ENCODE measurements at regions not wholly inside any gene's neighbourhood (a gene's known extent, or its start where the extent isn't known, plus 50 kb on each side); places are given as distances from the start of the nearest gene placed in this dataset.

GRCh38 chr15:70461017-70461416 lies 302.3 kb downstream of the UACA start:
- TF ChIP-seq CTCF (IDR thresholded peaks at IDR 0.05; ENCODE audit: poor library complexity, severe bottlenecking) (no peak), TAF1 (IDR thresholded peaks at IDR 0.05; ENCODE audit: low read depth) (no peak), EP300 (conservative IDR thresholded peaks at IDR 0.05; ENCODE audit: poor library complexity, severe bottlenecking) (no peak), EZH2 (IDR thresholded peaks at IDR 0.05; ENCODE audit: borderline replicate concordance, insufficient read depth, low read length, poor library complexity, severe bottlenecking) (no peak), POLR2AphosphoS5 (IDR thresholded peaks at IDR 0.05) (no peak), REST (IDR thresholded peaks at IDR 0.05; ENCODE audit: borderline replicate concordance) (no peak), RAD21 (conservative IDR thresholded peaks at IDR 0.05) (no peak), SMC3 (conservative IDR thresholded peaks at IDR 0.05; ENCODE audit: poor library complexity) (no peak), MXI1 (conservative IDR thresholded peaks at IDR 0.05; ENCODE audit: poor library complexity, severe bottlenecking) (no peak)

Data from neural cell (in vitro differentiated cells).